GM12874 (cell line): ENCODE measurements at regions not wholly inside any gene's neighbourhood (a gene's known extent, or its start where the extent isn't known, plus 50 kb on each side); places are given as distances from the start of the nearest gene placed in this dataset.

Source experiments
- CTCF ChIP-seq: IDR thresholded peaks from 2 replicates; pipeline ENCODE4 v1.5.1; 2011; ENCODE audit warnings: low read depth, mild to moderate bottlenecking, control low read depth, low read length, moderate library complexity; ENCODE audit not compliant: insufficient read depth

GRCh38 chr10:83212632-83213334 is 926.5 kb upstream of the GHITM start:
- no peak for TF ChIP-seq CTCF

- no peak for TF ChIP-seq CTCF
Measured at GRCh38 chr10:83214136-83214535, 925.2 kb upstream of the GHITM start.

GRCh38 chr10:83218205-83218604 is 921.1 kb upstream of the GHITM start:
- TF ChIP-seq CTCF, result no peak

GRCh38 chr10:83222300-83222699 is 917.0 kb upstream of the GHITM start:
- TF ChIP-seq CTCF, result no peak

GRCh38 chr10:83222832-83223742 is 916.2 kb upstream of the GHITM start:
- TF ChIP-seq CTCF, result no peak

- TF ChIP-seq CTCF, result no peak
Measured at GRCh38 chr10:83225781-83226180, 913.5 kb upstream of the GHITM start.

GRCh38 chr10:83229991-83230390 is 909.3 kb upstream of the GHITM start:
- TF ChIP-seq CTCF, result no peak
